GM12873 (cell line): ENCODE measurements at regions not wholly inside any gene's neighbourhood (a gene's known extent, or its start where the extent isn't known, plus 50 kb on each side); places are given as distances from the start of the nearest gene placed in this dataset.

Experiments
- CTCF ChIP-seq: IDR thresholded peaks from 2 replicates; pipeline ENCODE4 v1.5.1; 2012; ENCODE audit warnings: low read depth, mild to moderate bottlenecking, moderate library complexity, low read length, control low read depth; ENCODE audit not compliant: insufficient read depth; ENCODE audit errors: missing control alignments

GRCh38 chr3:140834266-140835037 lies 107.2 kb upstream of the SLC25A36 start:
- no peak for TF ChIP-seq CTCF

- no peak for TF ChIP-seq CTCF
Observed at GRCh38 chr3:140842984-140843649, 98.5 kb upstream of the SLC25A36 start.

GRCh38 chr3:140843656-140844055 lies 98.0 kb upstream of the SLC25A36 start:
- TF ChIP-seq CTCF: no peak

- no peak for TF ChIP-seq CTCF
Observed at GRCh38 chr3:140844072-140844471, 97.6 kb upstream of the SLC25A36 start.

GRCh38 chr3:140845882-140846281 lies 95.8 kb upstream of the SLC25A36 start:
- no peak for TF ChIP-seq CTCF

- peak; percentile 5 for TF ChIP-seq CTCF
Observed at GRCh38 chr3:140848666-140849065, 93.0 kb upstream of the SLC25A36 start.

- TF ChIP-seq CTCF: no peak
Observed at GRCh38 chr3:140850210-140850955, 91.3 kb upstream of the SLC25A36 start.
